SK-N-SH treated with all-trans-retinoic acid at 6 μM for 48 hours (cell line): ENCODE measurements at regions not wholly inside any gene's neighbourhood (a gene's known extent, or its start where the extent isn't known, plus 50 kb on each side); places are given as distances from the start of the nearest gene placed in this dataset.
"Not testable (repeated sequence)": the region's sequence is repeated elsewhere in the genome, so short reads cannot be mapped to it uniquely, and the experiment has no call there.

Source experiments
- ATAC-seq: fragments of 200-7000 bp; cut with Tn5 transposase; 3 replicates; pipeline ENCODE4 v1.9.1; 2020; ENCODE audit warnings: mild to moderate bottlenecking, moderate library complexity
- ARNTL ChIP-seq: fragments of 450-650 bp; formaldehyde crosslinking; IDR thresholded peaks from 2 replicates; pipeline ENCODE4 v1.5.0; 2020; ENCODE audit warnings: low read depth, mild to moderate bottlenecking, moderate library complexity, borderline replicate concordance
- BACH2 ChIP-seq: fragments of 250-450 bp; sonication (Bioruptor Pico); IDR thresholded peaks from 2 replicates; pipeline ENCODE4 v1.9.0; 2021; ENCODE audit warnings: mild to moderate bottlenecking, borderline replicate concordance
- CSDC2 ChIP-seq: fragments of 250-450 bp; sonication (Bioruptor Pico); IDR thresholded peaks from 2 replicates; pipeline ENCODE4 v1.5.0; 2020; ENCODE audit warnings: mild to moderate bottlenecking, moderate library complexity
- CSRNP3 ChIP-seq: fragments of 250-450 bp; sonication (Bioruptor Pico); IDR thresholded peaks from 2 replicates; pipeline ENCODE4 v1.5.1; 2021; ENCODE audit warnings: mild to moderate bottlenecking, moderate library complexity
- ESRRG ChIP-seq: fragments of 250-450 bp; sonication (Bioruptor Pico); IDR thresholded peaks from 2 replicates; pipeline ENCODE4 v1.6.1; 2021; ENCODE audit warnings: mild to moderate bottlenecking
- GLIS3 ChIP-seq: fragments of 250-450 bp; sonication (Bioruptor Pico); IDR thresholded peaks from 2 replicates; pipeline ENCODE4 v1.5.0; 2020; ENCODE audit warnings: mild to moderate bottlenecking, moderate library complexity
- ISL1 ChIP-seq: fragments of 250-450 bp; sonication (Bioruptor Pico); IDR thresholded peaks from 2 replicates; pipeline ENCODE4 v2.1.2; 2022; ENCODE audit warnings: mild to moderate bottlenecking, moderate library complexity
- OSR1 ChIP-seq: fragments of 250-450 bp; sonication (Bioruptor Pico); IDR thresholded peaks from 2 replicates; pipeline ENCODE4 v1.8.0; 2022; ENCODE audit warnings: moderate library complexity, mild to moderate bottlenecking, inconsistent platforms
- PATZ1 ChIP-seq: fragments of 250-450 bp; sonication (Bioruptor Pico); IDR thresholded peaks from 2 replicates; pipeline ENCODE4 v1.8.0; 2020; ENCODE audit warnings: mild to moderate bottlenecking, moderate library complexity, borderline replicate concordance
- POU6F1 ChIP-seq: fragments of 250-450 bp; sonication (Bioruptor Pico); IDR thresholded peaks from 2 replicates; pipeline ENCODE4 v1.8.0; 2021; ENCODE audit warnings: low read depth, mild to moderate bottlenecking, moderate library complexity, borderline replicate concordance
- PPARA ChIP-seq: fragments of 250-450 bp; sonication (Bioruptor Pico); IDR thresholded peaks from 2 replicates; pipeline ENCODE4 v1.5.0; 2020; ENCODE audit warnings: mild to moderate bottlenecking, borderline replicate concordance
- RARB ChIP-seq: fragments of 250-450 bp; sonication (Bioruptor Pico); IDR thresholded peaks from 2 replicates; pipeline ENCODE4 v1.8.0; 2021; ENCODE audit warnings: mild to moderate bottlenecking, moderate library complexity
- SNAI2 ChIP-seq: fragments of 250-450 bp; sonication (Bioruptor Pico); IDR thresholded peaks from 2 replicates; pipeline ENCODE4 v1.5.0; 2020; ENCODE audit warnings: mild to moderate bottlenecking, moderate library complexity
- TCF4 ChIP-seq: fragments of 250-450 bp; sonication (Bioruptor Pico); IDR thresholded peaks from 2 replicates; pipeline ENCODE4 v1.8.0; 2021; ENCODE audit warnings: mild to moderate bottlenecking, moderate library complexity, borderline replicate concordance
- TOX ChIP-seq: fragments of 250-450 bp; sonication (Bioruptor Pico); IDR thresholded peaks from 2 replicates; pipeline ENCODE4 v1.8.0; 2021; ENCODE audit warnings: mild to moderate bottlenecking, moderate library complexity, borderline replicate concordance
- TSHZ2 ChIP-seq: fragments of 250-450 bp; sonication (Bioruptor Pico); IDR thresholded peaks from 2 replicates; pipeline ENCODE4 v1.5.0; 2020; ENCODE audit warnings: mild to moderate bottlenecking, moderate library complexity
- ZFP3 ChIP-seq: fragments of 250-450 bp; sonication (Bioruptor Pico); IDR thresholded peaks from 2 replicates; pipeline ENCODE4 v1.5.0; 2020; ENCODE audit warnings: mild to moderate bottlenecking, moderate library complexity
- ZFP30 ChIP-seq: fragments of 450-650 bp; formaldehyde crosslinking; IDR thresholded peaks from 2 replicates; pipeline ENCODE4 v1.5.0; 2022; ENCODE audit warnings: mild to moderate bottlenecking, moderate library complexity
- ZNF565 ChIP-seq: fragments of 450-650 bp; formaldehyde crosslinking; conservative IDR thresholded peaks from 2 replicates; pipeline ENCODE4 v1.5.0; 2020; ENCODE audit warnings: low read depth, mild to moderate bottlenecking, moderate library complexity

GRCh38 chr10:120041807-120042559, 149.5 kb downstream of the SEC23IP start:
- no peak for ATAC-seq
- TF ChIP-seq PPARA (CRISPR knock-in tag) (no peak), POU6F1 (CRISPR knock-in tag) (no peak), TCF4 (CRISPR knock-in tag) (no peak), CSDC2 (no peak), ZFP3 (CRISPR knock-in tag) (no peak), BACH2 (CRISPR knock-in tag) (no peak), ZNF565 (CRISPR knock-in tag) (no peak), ESRRG (CRISPR knock-in tag) (no peak), ZFP30 (CRISPR knock-in tag) (no peak), TOX (CRISPR knock-in tag) (no peak), TSHZ2 (CRISPR knock-in tag) (no peak), GLIS3 (CRISPR knock-in tag) (no peak), PATZ1 (CRISPR knock-in tag) (no peak), RARB (CRISPR knock-in tag) (no peak), ISL1 (CRISPR knock-in tag) (no peak), CSRNP3 (no peak), ARNTL (CRISPR knock-in tag) (no peak), OSR1 (no peak)
- TF ChIP-seq, all 23 proteins: peak for 0

- ATAC-seq = no peak
Observed at GRCh38 chr10:120042705-120043104, 150.2 kb downstream of the SEC23IP start.

GRCh38 chr10:120047373-120047772, 154.8 kb downstream of the SEC23IP start:
- not testable (repeated sequence) for ATAC-seq

More at GRCh38 chr10:120042705-120043104, 150.2 kb downstream of the SEC23IP start:
- TF ChIP-seq BACH2 (CRISPR knock-in tag) (no peak), SNAI2 (CRISPR knock-in tag) (no peak), TSHZ2 (CRISPR knock-in tag) (no peak)
